GM19463 (cell line): ENCODE measurements at regions not wholly inside any gene's neighbourhood (a gene's known extent, or its start where the extent isn't known, plus 50 kb on each side); places are given as distances from the start of the nearest gene placed in this dataset.

Experiments used
- ATAC-seq: cut with Tn5 transposase; IDR thresholded peaks from one replicate; pipeline ENCODE4 v1.9.1; 2021; ENCODE audit warnings: mild to moderate bottlenecking, moderate library complexity; ENCODE audit not compliant: unreplicated experiment

DNA sequence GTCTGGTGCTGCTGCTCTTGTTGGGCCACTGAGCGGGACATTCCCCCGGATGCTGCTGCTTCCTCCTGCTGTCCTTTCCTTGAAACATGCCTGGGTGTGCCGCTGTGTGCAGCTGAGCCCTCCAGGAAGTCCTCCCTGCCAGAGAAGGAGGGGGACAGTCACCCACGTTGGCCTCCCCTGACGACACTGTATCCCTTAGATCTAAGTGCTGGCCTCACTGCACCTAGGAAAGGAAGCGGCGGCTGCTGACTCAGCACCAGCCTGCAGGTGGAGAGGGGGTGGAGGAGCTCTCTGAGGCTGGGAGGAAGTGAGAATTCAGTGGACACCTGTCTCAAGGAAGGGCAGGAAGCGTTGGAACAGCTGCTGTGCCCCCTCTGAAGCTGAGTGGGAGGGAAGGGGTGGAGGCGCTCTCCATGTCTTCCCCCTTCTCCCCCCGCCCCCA is 239.8 kb downstream of the HAUS1 start:
- ATAC-seq = peak; percentile 82

DNA sequence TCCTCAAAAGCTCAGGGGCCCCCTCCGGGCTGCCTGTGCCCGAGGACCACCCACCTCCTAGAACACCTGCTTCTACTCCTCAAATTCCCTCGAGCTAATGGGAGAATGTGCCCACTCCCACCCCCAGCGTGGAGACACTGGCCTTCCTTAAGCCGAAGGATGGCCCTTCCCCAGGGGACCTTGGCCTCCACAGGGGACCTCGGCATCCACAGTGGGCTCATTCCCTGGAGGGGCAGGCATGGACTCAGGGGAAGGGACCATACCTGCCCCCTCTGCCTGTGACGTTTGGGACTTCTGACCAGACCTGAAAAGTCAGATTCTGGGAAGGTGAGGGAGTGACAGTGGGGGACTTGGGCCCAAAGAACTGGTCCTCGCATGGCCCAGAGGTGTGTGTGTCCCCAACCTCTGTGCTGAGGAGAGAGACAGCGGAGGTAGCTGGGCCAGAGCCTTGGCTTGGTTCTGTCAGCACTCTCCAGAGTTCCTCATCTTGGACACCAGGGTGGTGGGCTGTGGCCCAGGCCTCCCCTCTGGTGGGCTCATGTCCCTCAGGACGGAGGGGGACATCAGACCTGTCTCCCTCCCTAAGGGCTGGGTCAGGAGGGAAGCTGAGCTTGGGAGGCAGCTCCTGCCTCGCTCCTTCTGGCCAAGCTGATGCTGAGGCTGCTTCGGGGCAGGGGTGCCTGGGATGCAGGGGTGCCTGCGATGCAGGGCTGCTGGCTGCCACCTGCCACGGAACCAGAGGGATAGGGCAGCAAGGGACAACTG is 240.4 kb downstream of the HAUS1 start:
- no peak for ATAC-seq

DNA sequence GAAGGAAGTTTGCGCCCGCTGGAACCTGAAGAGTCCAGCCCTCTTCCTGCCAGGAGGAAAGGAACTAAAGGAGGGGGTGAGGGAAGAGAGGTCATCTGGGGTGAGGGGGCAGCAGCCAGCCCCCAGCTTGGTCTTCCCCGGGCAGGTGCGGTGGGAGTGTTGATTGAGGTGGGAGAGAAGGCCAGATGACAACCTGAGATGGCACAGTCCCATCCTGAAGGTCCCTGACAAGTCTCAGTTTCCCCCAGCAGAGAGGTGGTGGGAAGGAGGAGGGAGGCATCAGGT is 240.9 kb downstream of the HAUS1 start:
- no peak for ATAC-seq

DNA sequence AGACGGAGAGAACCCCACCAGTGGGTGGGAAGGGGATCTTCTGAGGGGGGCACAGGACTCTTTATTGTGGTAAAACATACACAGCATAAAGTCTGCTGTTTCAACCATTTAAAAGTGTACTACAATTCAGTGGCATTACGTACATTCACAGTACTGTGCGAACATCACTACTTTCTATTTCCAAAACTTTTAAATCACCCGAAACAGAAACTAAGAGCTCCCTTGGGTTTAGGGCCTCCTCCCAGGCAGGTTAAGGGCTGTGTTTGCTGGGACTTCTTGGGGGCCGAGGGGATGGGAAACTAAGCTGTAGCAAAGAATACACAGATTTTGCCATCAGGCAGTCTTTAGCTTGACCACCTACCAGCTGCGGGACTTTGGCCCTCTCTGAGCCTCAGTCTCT is 242.0 kb downstream of the HAUS1 start:
- peak; percentile 52 for ATAC-seq

DNA sequence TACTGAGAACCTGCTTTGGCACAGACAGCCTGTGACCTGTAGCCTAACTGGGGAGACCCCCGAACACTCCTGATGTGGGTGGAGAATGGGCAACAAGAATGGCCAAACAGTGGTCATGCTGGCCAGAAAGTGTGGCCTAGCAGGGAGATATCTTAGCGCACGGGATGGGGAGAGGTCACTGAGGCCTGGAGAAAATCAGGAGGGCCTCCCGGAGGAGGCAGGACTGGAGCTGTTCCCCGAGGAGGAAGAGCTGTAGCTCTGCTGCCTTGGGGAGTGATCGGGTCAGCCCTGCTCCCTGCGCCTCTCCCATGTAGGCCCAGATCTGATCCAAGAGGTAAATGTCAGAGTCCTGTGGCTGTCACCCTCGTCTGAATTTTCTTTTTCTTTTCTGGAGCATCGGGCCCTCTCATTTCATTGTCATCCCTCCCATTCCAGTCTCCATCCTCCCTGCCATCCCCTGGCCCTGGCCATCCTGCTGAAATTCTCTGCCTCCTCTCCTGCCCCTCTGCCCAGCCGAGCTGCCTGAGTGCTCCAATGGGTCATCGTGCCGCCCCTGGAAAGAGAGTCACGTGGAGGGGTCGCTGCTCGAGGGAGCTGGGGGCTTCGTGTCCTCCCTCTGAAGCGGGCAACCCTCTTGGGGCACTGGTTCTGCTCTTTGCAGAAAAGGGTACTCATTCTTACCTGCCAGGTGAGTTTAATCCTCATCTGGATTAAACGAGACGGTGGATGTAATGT is 242.9 kb downstream of the HAUS1 start:
- no peak for ATAC-seq

DNA sequence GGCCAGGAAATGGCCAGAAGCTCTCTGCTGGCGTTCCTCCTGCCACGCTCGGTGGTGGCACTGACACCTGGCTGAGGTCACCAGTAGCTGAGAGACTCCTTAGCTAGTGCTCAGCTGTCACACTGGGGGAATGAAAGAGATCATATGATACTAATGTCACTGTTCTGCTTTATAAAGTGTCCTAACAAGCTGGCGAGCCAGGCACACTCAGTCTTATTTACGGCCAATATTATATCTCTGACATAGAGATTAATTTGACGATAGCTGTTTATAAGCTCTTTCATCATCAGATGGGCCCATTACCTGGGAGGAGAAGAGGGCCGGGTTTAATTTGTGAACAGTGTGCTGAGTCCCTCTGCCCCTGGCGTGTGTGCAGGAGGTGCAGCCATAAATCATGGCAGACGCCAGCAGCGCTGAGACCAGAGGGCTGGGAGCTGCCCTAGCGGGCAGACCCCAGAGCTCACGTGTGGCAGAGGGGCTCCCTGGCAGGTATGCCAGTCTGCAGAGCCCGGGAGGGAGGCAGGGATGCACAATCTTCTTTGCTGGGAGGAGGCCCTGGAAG is 246.5 kb downstream of the HAUS1 start:
- ATAC-seq = no peak

DNA sequence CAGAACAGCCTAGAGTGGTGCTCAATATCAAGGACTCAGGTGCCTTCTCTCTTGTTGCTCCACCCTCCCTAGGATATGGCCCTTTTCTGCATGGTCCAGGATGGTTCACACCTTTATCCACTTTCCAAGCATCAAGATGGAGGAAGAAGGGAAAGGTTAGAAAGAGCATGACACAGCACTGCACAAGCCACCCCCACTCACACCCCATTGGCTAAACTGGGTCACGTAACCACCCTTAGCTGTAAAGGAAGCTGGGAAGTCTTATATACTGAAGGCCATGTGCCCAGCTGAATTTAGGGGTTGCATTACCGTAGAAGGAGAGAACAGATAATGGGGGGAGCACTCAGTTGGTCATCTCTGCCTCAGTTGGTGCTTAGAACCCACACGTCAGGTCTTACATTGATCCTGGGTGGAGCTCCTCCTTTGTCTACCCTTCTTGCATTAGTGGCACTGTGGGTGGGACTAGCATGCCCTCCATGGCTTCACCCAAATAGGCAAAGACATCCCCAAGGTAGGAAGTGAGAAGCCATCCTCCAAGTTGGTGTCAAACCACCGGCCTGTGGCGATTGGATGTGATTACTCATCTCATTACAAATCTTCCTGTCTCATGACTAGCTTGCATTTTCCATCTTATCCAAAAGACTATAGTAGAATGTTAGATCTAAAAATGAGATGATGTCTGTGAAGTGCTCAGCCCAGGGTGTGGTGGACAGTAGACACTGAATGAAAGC is 248.5 kb downstream of the HAUS1 start:
- ATAC-seq = no peak

DNA sequence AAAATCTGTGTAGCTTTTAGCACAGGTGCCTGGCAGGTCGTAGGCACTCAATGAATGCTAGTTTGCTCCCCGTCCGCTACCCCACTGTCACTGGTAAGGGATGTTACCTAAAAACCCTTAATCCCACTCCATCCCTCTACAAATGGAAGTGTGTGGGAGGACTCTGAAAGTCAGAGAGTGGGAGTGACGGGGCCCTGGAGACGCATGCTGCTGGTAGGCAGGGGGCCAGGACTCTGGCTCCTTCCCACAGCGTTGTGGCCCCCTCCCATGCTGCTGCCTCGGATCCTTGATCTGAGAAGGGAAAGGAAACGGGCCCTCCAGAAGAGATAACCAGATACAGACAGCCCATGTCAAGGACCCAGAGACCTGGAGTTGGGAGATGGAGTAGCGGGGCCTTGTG is 249.3 kb downstream of the HAUS1 start:
- no peak for ATAC-seq

DNA sequence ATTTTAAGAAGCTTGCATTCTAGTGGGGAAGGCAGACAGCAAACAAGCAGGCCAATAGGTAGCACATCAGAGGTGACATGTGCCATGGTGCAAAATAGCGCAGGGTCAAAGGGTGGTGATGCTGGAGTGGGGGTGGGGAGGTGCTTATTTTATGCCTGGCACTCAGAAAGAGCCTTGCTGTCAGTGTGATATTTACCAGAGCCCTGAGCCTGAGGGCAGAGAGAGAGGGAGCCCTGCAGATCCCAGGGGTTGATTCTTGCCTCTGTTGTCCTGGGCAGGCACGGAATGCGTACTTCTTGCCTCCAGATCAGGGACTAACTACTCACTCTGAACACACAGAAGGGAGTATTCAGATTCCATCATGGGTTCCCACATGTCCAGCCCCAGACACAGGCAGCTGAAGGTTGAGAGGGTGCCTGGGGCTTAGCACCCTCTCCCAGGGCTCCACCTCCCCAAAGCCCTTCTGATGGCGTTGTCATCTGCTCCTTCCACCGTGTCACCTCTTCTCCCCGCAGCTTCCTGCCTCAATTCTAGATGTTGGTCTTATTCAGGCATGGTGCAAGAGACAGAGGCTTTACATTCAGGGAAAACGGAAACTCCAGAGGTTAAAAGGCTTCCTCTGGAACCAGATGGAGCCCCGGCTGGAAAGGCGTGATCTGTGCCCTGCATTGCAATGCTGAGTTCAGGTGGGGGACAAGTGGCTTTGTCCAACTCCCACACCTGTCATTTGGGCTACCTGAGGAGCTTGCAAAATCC is 252.3 kb downstream of the HAUS1 start:
- ATAC-seq = no peak

DNA sequence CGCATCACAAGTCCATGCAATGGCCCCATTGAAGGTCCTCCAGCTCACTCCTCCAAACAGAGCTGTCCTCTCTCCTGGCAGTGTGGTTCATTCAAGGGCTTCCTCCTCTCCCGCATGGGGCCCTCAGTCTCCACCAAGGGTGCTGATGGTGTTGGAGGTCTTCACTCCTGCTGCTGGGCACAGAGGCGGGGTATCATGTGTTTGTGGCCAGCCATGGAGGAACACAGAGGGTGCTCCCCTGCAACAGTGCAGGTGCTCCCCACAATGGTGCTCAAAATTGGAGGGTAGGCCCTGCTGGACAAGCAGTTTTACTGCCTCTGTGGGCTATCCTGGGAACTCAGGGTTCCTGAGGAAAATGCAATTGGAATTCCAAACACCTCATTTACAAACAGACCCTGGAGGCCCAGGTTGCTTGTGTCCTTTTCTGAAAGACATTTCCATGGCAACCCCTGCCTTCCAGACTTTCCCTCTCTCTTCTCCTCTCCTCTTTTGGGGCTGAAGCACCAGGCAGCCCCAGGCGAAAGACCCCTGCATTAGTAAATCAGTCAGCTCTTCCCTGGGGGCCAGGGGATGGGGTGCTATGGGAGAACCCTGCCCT is 256.0 kb downstream of the HAUS1 start:
- ATAC-seq = no peak

DNA sequence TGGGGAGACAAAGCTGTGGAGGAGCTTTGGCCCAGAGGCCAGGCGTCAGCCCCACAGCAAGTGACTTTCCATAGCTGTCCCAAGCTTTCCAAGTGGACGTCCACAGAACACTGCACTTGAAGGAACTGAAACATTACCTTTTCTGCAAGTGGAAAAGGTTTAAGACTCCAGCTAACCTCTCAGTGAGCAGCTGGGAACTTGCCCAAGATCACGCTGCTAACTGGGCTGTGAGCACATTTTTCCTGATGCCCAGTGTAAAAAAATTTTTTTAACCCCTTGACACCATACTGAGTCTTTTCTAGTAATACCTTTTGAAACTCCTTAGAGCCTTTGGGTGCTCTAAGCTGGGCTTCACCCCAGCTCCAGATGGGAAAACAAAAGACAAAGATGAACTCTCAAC is 256.7 kb downstream of the HAUS1 start:
- no peak for ATAC-seq

DNA sequence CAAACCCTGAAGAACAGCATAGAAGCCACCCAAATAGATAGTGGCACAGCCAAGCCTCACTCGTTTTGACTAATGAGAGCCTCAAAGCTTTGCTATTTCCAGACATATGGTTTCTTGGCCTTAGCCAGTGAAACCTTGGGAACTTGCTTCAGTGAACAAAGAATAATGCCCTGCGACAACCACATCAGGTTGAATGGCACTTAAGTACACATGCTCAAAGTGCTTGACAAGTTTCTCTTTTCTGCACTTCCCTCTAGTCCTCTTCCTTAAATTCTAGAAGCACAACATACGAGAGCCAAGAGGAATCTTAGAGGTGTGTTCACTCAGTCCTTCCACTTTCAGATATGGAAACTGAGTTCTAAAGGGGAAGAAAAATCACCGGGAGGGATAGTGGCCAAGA is 258.3 kb downstream of the HAUS1 start:
- no peak for ATAC-seq

DNA sequence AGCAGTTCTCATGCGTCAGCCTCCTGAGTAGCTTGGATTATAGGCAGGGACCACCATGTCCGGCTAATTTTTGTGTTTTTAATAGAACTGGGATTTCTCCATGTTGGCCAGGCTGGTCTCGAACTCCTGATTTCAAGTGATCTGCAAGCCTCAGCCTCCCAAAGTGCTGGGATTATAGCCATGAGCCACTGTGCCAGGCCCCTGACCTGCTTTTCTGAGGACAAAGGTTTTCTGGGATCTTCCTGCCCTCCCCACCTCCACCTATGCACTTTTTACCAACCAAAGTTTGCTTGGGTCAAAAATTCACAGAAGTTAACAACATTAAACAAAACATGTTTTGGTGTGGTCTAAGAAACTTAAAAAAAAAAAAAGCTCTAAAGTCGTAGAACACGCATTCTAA is 259.9 kb downstream of the HAUS1 start:
- no peak for ATAC-seq

DNA sequence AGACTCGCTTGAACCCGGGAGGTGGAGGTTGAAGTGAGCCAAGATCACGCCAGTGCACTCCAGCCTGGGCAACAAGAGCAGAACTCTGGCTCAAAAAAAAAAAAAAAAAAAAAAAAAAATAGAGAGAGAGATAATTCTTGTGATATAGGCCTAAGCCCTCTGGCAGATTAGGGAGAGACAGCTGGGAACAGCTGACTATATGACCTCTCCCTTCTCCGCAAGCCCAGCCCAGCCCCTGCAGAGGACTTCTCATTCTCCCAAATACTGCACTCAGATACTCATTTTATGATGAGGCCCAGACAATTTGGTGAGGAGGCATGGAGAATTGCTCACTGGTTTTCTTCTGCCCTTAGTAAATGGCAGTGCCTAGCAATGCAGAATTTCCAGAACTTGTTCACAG is 262.0 kb downstream of the HAUS1 start:
- no peak for ATAC-seq

DNA sequence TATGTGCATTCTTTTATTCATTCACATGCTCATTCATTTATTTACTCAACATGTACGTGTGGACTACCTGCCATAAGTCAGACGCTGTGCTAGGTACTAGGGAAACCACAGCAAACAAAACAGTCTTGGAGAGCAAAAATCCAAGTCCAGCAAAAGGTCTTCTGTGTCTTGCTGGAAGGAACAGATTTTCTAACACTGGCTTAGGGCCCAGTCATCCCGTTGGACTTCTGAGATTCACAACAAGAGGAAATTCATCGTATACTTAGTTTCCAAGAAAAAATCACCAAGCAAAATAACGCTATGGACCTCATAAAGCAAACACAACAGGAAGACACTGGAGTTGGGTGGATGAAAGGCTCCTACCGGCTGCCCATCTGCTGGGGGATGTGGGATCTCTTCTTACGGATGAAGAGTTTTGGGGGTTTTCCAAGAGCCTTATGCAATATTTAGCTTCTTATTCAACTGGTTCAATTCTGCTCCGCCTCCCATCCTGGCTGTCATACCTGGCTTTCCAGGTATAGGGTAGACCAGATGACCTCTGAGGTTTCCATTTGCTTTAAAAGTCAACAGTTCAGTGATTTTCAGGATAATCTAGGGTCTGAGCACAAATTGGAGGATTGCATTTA is 262.7 kb downstream of the HAUS1 start:
- no peak for ATAC-seq

DNA sequence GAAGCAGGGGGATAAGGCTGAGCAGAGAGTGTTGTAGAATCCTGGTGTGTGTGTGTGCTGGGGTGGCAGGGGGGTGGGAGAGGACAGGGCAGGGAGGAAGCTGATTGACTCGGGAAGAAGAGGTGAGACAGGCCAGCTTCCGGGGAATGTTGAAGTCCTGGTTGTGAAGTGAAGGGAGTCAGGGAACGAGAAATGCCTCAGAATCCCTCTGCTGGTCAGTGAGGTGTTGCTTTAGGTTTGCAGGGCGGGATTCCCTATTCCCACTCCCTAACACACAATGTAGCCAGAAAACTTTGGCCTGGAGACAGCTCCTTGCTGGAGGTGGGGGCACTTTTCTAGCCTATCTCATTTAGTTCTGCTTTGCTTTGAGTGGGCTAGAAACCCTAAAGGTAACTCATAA is 265.1 kb downstream of the HAUS1 start:
- no peak for ATAC-seq

DNA sequence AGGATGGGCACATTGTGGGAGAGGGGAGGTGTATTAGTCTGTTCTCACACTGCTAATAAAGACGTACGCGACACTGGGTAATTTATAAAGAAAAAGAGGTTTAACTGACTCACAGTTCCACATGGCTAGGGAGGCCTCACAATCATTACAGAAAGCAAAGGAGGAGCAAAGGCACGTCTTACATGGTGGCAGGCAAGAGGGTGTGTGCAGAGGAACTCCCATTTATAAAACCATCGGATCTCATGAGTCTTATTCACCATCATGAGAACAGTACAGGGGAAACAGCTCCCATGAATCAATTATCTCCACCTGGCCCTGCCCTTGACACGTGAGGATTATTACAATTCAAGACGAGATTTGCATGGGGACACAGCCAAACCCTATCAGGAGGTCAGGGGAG is 266.7 kb downstream of the HAUS1 start:
- no peak for ATAC-seq

DNA sequence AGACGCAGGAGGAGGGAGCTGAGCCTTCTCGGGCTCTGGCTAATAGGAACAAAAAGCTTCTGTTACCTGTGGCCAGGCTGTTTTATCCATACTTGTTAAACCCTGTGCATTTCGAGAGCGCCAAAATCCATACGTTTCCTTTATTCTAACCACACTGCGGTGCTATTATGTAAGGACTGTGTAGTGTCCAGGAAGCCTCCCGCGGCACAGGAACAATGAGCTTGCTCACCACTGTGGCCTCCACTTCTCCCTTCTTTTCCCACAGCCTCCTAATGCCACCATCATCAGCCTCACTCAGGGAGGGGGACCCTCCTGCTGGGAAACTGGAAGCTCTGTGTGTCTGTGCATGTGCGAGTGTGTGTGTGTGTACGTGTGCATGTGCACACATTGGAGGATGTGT is 268.5 kb downstream of the HAUS1 start:
- ATAC-seq = no peak

DNA sequence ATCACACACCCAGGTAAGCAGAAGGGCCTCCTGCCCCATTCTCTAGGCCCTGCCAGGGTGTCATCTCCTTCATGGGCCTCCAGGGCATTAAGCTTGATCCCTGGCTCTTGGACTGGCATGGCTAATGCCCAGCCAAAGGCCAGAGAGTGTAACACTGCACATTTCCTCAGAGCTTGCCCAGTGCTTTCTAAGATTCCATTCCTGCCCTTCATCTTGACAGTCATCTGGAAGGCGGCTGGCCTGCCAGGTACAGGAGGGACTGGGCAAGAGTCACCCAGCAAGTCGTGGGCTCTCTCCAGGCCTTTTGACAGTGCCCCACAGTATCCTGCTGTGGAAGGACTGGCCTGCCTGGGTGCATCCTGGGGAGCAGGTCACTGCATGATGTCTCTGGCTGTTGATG is 268.9 kb downstream of the HAUS1 start:
- ATAC-seq = no peak

DNA sequence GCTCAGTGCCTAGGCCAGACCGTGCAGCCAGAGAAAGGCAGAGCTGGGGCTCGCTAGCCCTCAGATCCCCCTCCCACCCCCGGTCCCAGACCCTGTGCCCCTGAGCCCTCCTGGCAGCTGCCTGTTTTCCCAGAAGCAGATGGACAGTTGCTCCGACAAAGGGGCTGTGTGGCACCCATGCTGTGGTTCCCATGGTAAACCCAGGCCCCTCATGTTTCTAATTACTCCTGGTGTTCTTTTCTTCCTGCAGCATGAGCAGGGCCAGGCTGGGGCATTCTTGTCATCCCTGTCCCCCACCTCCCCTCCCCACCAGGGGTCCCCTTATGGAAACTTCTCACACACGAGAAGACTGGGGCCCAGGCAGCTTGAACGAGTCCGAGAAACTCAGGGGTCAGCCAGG is 269.6 kb downstream of the HAUS1 start:
- no peak for ATAC-seq
